ENCODE measurements at regions not wholly inside any gene's neighbourhood (a gene's known extent, or its start where the extent isn't known, plus 50 kb on each side); places are given as distances from the start of the nearest gene placed in this dataset.
A peak's percentile ranks its signal among the peaks of the same experiment; 100 is the strongest.
"Not testable (repeated sequence)": the region's sequence is repeated elsewhere in the genome, so short reads cannot be mapped to it uniquely, and the experiment has no call there.

GRCh38 chr10:8315619-8316021, 261.1 kb downstream of the GATA3 start:
- no peak for DNase-seq

- DNase-seq = no peak
These were observed 261.8 kb downstream of the GATA3 start for GRCh38 chr10:8316284-8316683.

GRCh38 chr10:8318429-8318828, 263.9 kb downstream of the GATA3 start:
- not testable (repeated sequence) for DNase-seq

GRCh38 chr10:8318956-8319355, 264.5 kb downstream of the GATA3 start:
- DNase-seq = no peak

GRCh38 chr10:8319704-8320103, 265.2 kb downstream of the GATA3 start:
- DNase-seq = no peak

GRCh38 chr10:8321990-8322389, 267.5 kb downstream of the GATA3 start:
- DNase-seq = no peak

- DNase-seq = no peak
These were observed 269.1 kb downstream of the GATA3 start for GRCh38 chr10:8323428-8324054.

- no peak for DNase-seq
These were observed 270.8 kb downstream of the GATA3 start for GRCh38 chr10:8325024-8325980.

- no peak for DNase-seq
These were observed 272.1 kb downstream of the GATA3 start for GRCh38 chr10:8326396-8327139.

GRCh38 chr10:8327140-8327423, 272.6 kb downstream of the GATA3 start:
- no peak for DNase-seq

GRCh38 chr10:8331387-8331786, 276.9 kb downstream of the GATA3 start:
- DNase-seq = no peak

GRCh38 chr10:8331896-8332729, 277.6 kb downstream of the GATA3 start:
- DNase-seq = peak; percentile 50

- no peak for DNase-seq
These were observed 278.2 kb downstream of the GATA3 start for GRCh38 chr10:8332730-8333111.

GRCh38 chr10:8334631-8335030, 280.1 kb downstream of the GATA3 start:
- no peak for DNase-seq

GRCh38 chr10:8336629-8337331, 282.3 kb downstream of the GATA3 start:
- no peak for DNase-seq

GRCh38 chr10:8337332-8337651, 282.8 kb downstream of the GATA3 start:
- no peak for DNase-seq

GRCh38 chr10:8338177-8338766, 283.8 kb downstream of the GATA3 start:
- no peak for DNase-seq

GRCh38 chr10:8344756-8345155, 290.3 kb downstream of the GATA3 start:
- no peak for DNase-seq

GRCh38 chr10:8346861-8347260, 292.4 kb downstream of the GATA3 start:
- no peak for DNase-seq

GRCh38 chr10:8347614-8348013, 293.1 kb downstream of the GATA3 start:
- DNase-seq = not testable (repeated sequence)

GRCh38 chr10:8349610-8350249, 295.2 kb downstream of the GATA3 start:
- no peak for DNase-seq

Data from left hindlimb (tissue), 1 donor.